H1 (cell line): ENCODE measurements at regions not wholly inside any gene's neighbourhood (a gene's known extent, or its start where the extent isn't known, plus 50 kb on each side); places are given as distances from the start of the nearest gene placed in this dataset.

Experiments
- CTCF ChIA-PET: fragments of 300-600 bp; sonication (Branson Sonifier 250); formaldehyde crosslinking; loops from one replicate; lab custom pipeline; 2021; ENCODE audit not compliant: partially characterized antibody; lab: Charles Lee
- POLR2A ChIA-PET: fragments of 300-600 bp; sonication (Branson Sonifier 250); formaldehyde crosslinking; loops from one replicate; lab custom pipeline; 2021; ENCODE audit warnings: inconsistent platforms; ENCODE audit not compliant: partially characterized antibody; lab: Charles Lee
- DNase-seq, 2 experiments: peaks; one replicate each; pipeline versions ENCODE4 v3.0.0 to v3.0.0-alpha.2; 2010 to 2022; ENCODE audit warnings: low spot score in 2 of 2, low read depth in 1 of 2, mixed read lengths in 1 of 2
- FAIRE-seq: peaks from 2 replicates; lab custom pipeline; 2011; peaks lifted over from hg19 to GRCh38; lab: Jason Lieb, UNC
- H2AFZ ChIP-seq: 2 replicates; pipeline ENCODE4 v1.8.1; 2012; ENCODE audit warnings: low read length, inconsistent platforms
- H2AK5ac ChIP-seq: 2 replicates; pipeline ENCODE4 v1.6.1; 2013; ENCODE audit warnings: low read depth, low read length
- H2BK120ac ChIP-seq: replicated peaks from 2 replicates; pipeline ENCODE3; 2013; ENCODE audit warnings: low read depth, low read length, inconsistent platforms
- H2BK12ac ChIP-seq: 2 replicates; pipeline ENCODE4 v1.6.1; 2013; ENCODE audit warnings: low read depth, low read length
- H2BK15ac ChIP-seq: 2 replicates; pipeline ENCODE4 v1.6.1; 2013; ENCODE audit warnings: low read length
- H2BK20ac ChIP-seq: 2 replicates; pipeline ENCODE4 v1.6.1; 2013; ENCODE audit warnings: low read length
- H2BK5ac ChIP-seq: 2 replicates; pipeline ENCODE4 v1.6.1; 2013; ENCODE audit warnings: low read depth, low read length
- H3K14ac ChIP-seq: 2 replicates; pipeline ENCODE4 v1.6.1; 2013; ENCODE audit warnings: inconsistent platforms; ENCODE audit not compliant: insufficient read length
- H3K18ac ChIP-seq: 2 replicates; pipeline ENCODE4 v1.6.1; 2013; ENCODE audit warnings: low read length; ENCODE audit errors: extremely low read depth
- H3K23ac ChIP-seq: 2 replicates; pipeline ENCODE4 v1.6.1; 2013; ENCODE audit warnings: inconsistent platforms; ENCODE audit not compliant: insufficient read length
- H3K23me2 ChIP-seq: 2 replicates; pipeline ENCODE4 v1.6.1; 2013; ENCODE audit warnings: low read depth, low read length
- H3K27ac ChIP-seq: 2 replicates; pipeline ENCODE4 v1.6.1; 2011; ENCODE audit warnings: low read depth, low read length, inconsistent platforms
- H3K27me3 ChIP-seq, 4 experiments: replicated peaks in 1 of 4; 1 replicate in 1 of 4; 2 replicates in 3 of 4; pipeline versions ENCODE4 v1.6.1 to v1.8.1; 2011 to 2013; ENCODE audit warnings: low read length in 3 of 4, mild to moderate bottlenecking in 3 of 4, inconsistent platforms in 2 of 4, mixed read lengths in 2 of 4, moderate library complexity in 1 of 4; ENCODE audit not compliant: control insufficient read depth in 3 of 4, insufficient read depth in 3 of 4; ENCODE audit errors: extremely low read depth in 1 of 4
- H3K36me3 ChIP-seq, 4 experiments: 2 replicates each; pipeline versions ENCODE4 v1.6.1 to v1.8.1; 2011 to 2013; ENCODE audit warnings: mild to moderate bottlenecking in 4 of 4, low read length in 3 of 4, moderate library complexity in 2 of 4, control low read depth in 1 of 4, inconsistent platforms in 1 of 4; ENCODE audit not compliant: insufficient read depth in 4 of 4, control insufficient read depth in 2 of 4
- H3K4ac ChIP-seq: replicated peaks from 2 replicates; pipeline ENCODE3; 2013; ENCODE audit warnings: low read length, low read depth, mixed read lengths, inconsistent platforms; ENCODE audit not compliant: insufficient read length
- H3K4me1 ChIP-seq, 4 experiments: replicated peaks in 1 of 4; 1 replicate in 1 of 4; 2 replicates in 3 of 4; pipeline versions ENCODE4 v1.6.1 to v1.8.1; 2011 to 2013; ENCODE audit warnings: low read length in 3 of 4, inconsistent platforms in 2 of 4, mixed read lengths in 1 of 4; ENCODE audit not compliant: insufficient read depth in 4 of 4, control insufficient read depth in 3 of 4
- H3K4me2 ChIP-seq, 2 experiments: 2 replicates each; pipeline versions ENCODE4 v1.6.1 to v1.8.1; 2011 to 2013; ENCODE audit warnings: low read depth in 2 of 2, low read length in 2 of 2, control low read depth in 1 of 2, inconsistent platforms in 1 of 2, mild to moderate bottlenecking in 1 of 2; ENCODE audit not compliant: insufficient read depth in 1 of 2
- H3K4me3 ChIP-seq, 4 experiments: fragments of 200-600, 300-600 bp in 1 of 4; sonication (generic), shearing (Covaris generic), sonication (Bioruptor Twin) in 1 of 4; 2 replicates each; pipeline versions ENCODE4 v1.5.1 to v1.8.1; 2011 to 2016; ENCODE audit warnings: low read length in 4 of 4, low read depth in 3 of 4, control low read depth in 2 of 4, inconsistent platforms in 2 of 4, mild to moderate bottlenecking in 2 of 4, mixed read lengths in 1 of 4, moderate library complexity in 1 of 4; ENCODE audit not compliant: insufficient read depth in 2 of 4; ENCODE audit errors: extremely low read depth in 1 of 4
- H3K56ac ChIP-seq: replicated peaks from 2 replicates; pipeline ENCODE3; 2013; ENCODE audit warnings: low read depth, mild to moderate bottlenecking, mixed read lengths, low read length, inconsistent platforms; ENCODE audit not compliant: insufficient read length
- H3K79me1 ChIP-seq: 2 replicates; pipeline ENCODE4 v1.6.1; 2013; ENCODE audit warnings: low read depth, low read length, control low read depth
- H3K79me2 ChIP-seq, 2 experiments: 2 replicates each; pipeline versions ENCODE4 v1.6.1 to v1.8.1; 2012 to 2013; ENCODE audit warnings: low read length in 2 of 2, mild to moderate bottlenecking in 2 of 2, inconsistent platforms in 1 of 2; ENCODE audit not compliant: insufficient read depth in 2 of 2, control insufficient read depth in 1 of 2
- H3K9ac ChIP-seq, 4 experiments: replicated peaks in 1 of 4; 1 replicate in 1 of 4; 2 replicates in 3 of 4; pipeline versions ENCODE4 v1.6.1 to v1.8.1; 2011 to 2013; ENCODE audit warnings: low read depth in 3 of 4, low read length in 3 of 4, control low read depth in 2 of 4, mild to moderate bottlenecking in 2 of 4, moderate library complexity in 2 of 4, inconsistent platforms in 1 of 4; ENCODE audit errors: extremely low read depth in 1 of 4
- H3K9me3 ChIP-seq, 2 experiments: 2 replicates each; pipeline versions ENCODE4 v1.6.1 to v1.8.1; 2012 to 2013; ENCODE audit warnings: mild to moderate bottlenecking in 2 of 2, moderate library complexity in 2 of 2, control low read depth in 1 of 2, inconsistent platforms in 1 of 2, low read depth in 1 of 2, low read length in 1 of 2, mixed read lengths in 1 of 2; ENCODE audit not compliant: insufficient read depth in 2 of 2
- H4K20me1 ChIP-seq, 2 experiments: replicated peaks in 1 of 2; 2 replicates each; pipeline versions ENCODE3 to v1.8.1; 2011 to 2013; ENCODE audit warnings: inconsistent platforms in 2 of 2, low read length in 2 of 2, mild to moderate bottlenecking in 1 of 2; ENCODE audit not compliant: insufficient read depth in 2 of 2, control insufficient read depth in 1 of 2
- H4K5ac ChIP-seq: 2 replicates; pipeline ENCODE4 v1.6.1; 2013; ENCODE audit warnings: low read length, low read depth, mixed read lengths, inconsistent platforms; ENCODE audit not compliant: insufficient read length
- H4K8ac ChIP-seq: 2 replicates; pipeline ENCODE4 v1.8.0; 2013; ENCODE audit warnings: mild to moderate bottlenecking, moderate library complexity, low read length, inconsistent platforms; ENCODE audit not compliant: insufficient read depth; ENCODE audit errors: extremely low read depth
- H4K91ac ChIP-seq: replicated peaks from 2 replicates; pipeline ENCODE3; 2013; ENCODE audit warnings: low read length, mixed read lengths, inconsistent platforms; ENCODE audit not compliant: insufficient read length
- CTCF ChIP-seq, 3 experiments: IDR thresholded peaks; 1 replicate in 2 of 3; 2 replicates in 1 of 3; pipeline versions ENCODE4 v1.5.1 to v1.6.1; 2011; ENCODE audit warnings: low read length in 3 of 3, mild to moderate bottlenecking in 3 of 3, inconsistent platforms in 2 of 3, low read depth in 1 of 3, moderate library complexity in 1 of 3; ENCODE audit not compliant: insufficient read depth in 1 of 3; ENCODE audit errors: control extremely low read depth in 1 of 3
- JUN ChIP-seq: IDR thresholded peaks from 2 replicates; pipeline ENCODE4 v1.6.1; 2011; ENCODE audit warnings: low read depth, mild to moderate bottlenecking, improper control_type of control experiment, low read length
- RAD21 ChIP-seq, 2 experiments: IDR thresholded peaks in 1 of 2; conservative IDR thresholded peaks in 1 of 2; 2 replicates each; pipeline ENCODE4 v1.6.1; 2011; ENCODE audit warnings: low read depth in 2 of 2, low read length in 2 of 2, improper control_type of control experiment in 1 of 2, inconsistent platforms in 1 of 2, mild to moderate bottlenecking in 1 of 2, moderate library complexity in 1 of 2
- SIN3A ChIP-seq, 2 experiments: IDR thresholded peaks in 1 of 2; conservative IDR thresholded peaks in 1 of 2; 2 replicates each; pipeline ENCODE4 v1.6.1; 2011 to 2012; ENCODE audit warnings: low read length in 2 of 2, improper control_type of control experiment in 1 of 2, low read depth in 1 of 2, mild to moderate bottlenecking in 1 of 2
- SRF ChIP-seq: IDR thresholded peaks from 2 replicates; pipeline ENCODE4 v1.6.1; 2011; ENCODE audit warnings: mild to moderate bottlenecking, low read depth, low read length, moderate library complexity
- TEAD4 ChIP-seq: IDR thresholded peaks from 2 replicates; pipeline ENCODE4 v1.6.1; 2012; ENCODE audit warnings: low read depth, low read length, inconsistent platforms, mixed read lengths
- WGBS, 2 experiments: shearing (Covaris generic) in 1 of 2; methylation state at CpG; one replicate each; pipeline versions ENCODE4 v1.1.6 to v1.1.7; 2013 to 2015; ENCODE audit warnings: low lambda C conversion rate in 2 of 2, mixed read lengths in 2 of 2, inconsistent platforms in 1 of 2, low coverage in 1 of 2, missing lambda C conversion rate in 1 of 2; ENCODE audit not compliant: insufficient replicate concordance in 2 of 2, insufficient coverage in 1 of 2, insufficient read length in 1 of 2; ENCODE audit errors: extremely low coverage in 1 of 2, missing lambda C conversion rate in 1 of 2; 5-methylcytosine and 5-hydroxymethylcytosine counted together

DNA sequence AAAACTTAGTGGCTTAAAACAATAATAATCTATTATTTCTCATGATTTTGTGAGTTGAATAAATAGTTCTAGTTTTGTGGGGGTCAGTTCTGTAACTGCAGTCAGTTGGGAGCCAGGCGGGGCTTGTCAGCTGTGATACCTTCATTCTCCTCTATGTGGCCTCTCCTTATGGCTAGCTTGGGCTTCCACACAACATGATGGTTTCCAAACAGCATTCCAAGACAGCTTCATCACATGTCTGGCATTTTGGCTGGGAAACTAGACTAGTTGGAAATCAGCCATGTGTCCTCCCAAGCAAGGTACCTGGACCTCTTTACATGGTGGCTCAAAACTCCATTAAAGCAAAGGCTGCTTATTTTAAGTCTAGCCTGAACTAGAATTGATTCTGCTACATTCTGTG, 61.4 kb upstream of the RANBP3L start:
- no peak overlapping the region for H3K56ac ChIP-seq
- 94% methylated on average over 1 of the region's 1 CpG; no CpG with 5 or more reads in 1 of the 2 experiments for WGBS, 2 experiments
- no peak overlapping the region for H4K5ac ChIP-seq
- no peak for TF ChIP-seq SIN3A (conservative IDR thresholded peaks at IDR 0.05 in 1 of 2, IDR thresholded peaks at IDR 0.05 in 1 of 2; ENCODE audit: low read depth in 1 of 2, low read length in 2 of 2)
- peak; percentile 11 to 48 (median 28); a peak in 3 of 4 replicates for TF ChIP-seq CTCF (IDR thresholded peaks at IDR 0.05; ENCODE audit: control extremely low read depth in 1 of 3, insufficient read depth in 1 of 3, low read depth in 1 of 3, low read length in 3 of 3)
- TF ChIP-seq SRF: no peak
- TF ChIP-seq TEAD4: peak; percentile 51; the same call in 1 of the 2 replicates
- peak; percentile 6 to 36; a peak in 2 of 4 replicates for TF ChIP-seq RAD21 (IDR thresholded peaks at IDR 0.05 in 1 of 2, conservative IDR thresholded peaks at IDR 0.05 in 1 of 2; ENCODE audit: low read depth in 2 of 2, low read length in 2 of 2)
- TF ChIP-seq JUN: no peak
- no peaks in the 10 kb centered on the region for H3K4me1 ChIP-seq
- H3K79me2 ChIP-seq: no peaks in the 10 kb centered on the region
- no peak overlapping the region for H3K4ac ChIP-seq
- H3K4me2 ChIP-seq: no peak overlapping the region
- no peak overlapping the region for H2BK5ac ChIP-seq
- DNase-seq (no peak), FAIRE-seq (no peak)
- H3K79me1 ChIP-seq: no peaks in the 10 kb centered on the region
- H3K4me3 ChIP-seq: no peak overlapping the region
- no peak overlapping the region for H2AK5ac ChIP-seq
- H4K91ac ChIP-seq: no peak overlapping the region
- ChIA-PET POLR2A (interaction anchor here (0.6 kb wide), 1 partner anchor 241 kb away, joined by 3 read pairs; no protein-coding TSS in a partner anchor), CTCF (interaction anchor here (0.7 to 1.4 kb wide), 7 partner anchors 9 to 76 kb away, joined by 3 to 5 read pairs (median 3); partner anchors contain the start of gene RANBP3L)
- H3K27me3 ChIP-seq: no peaks in the 10 kb centered on the region
- no peak overlapping the region; the same call in 1 of the 2 replicates for H2AFZ ChIP-seq
- no peak overlapping the region for H3K14ac ChIP-seq
- no peak overlapping the region for H4K8ac ChIP-seq
- H3K18ac ChIP-seq: no peak overlapping the region
- H3K23me2 ChIP-seq: no peaks in the 10 kb centered on the region
- H2BK15ac ChIP-seq: no peak overlapping the region
- no peak overlapping the region for H3K23ac ChIP-seq
- no peaks in the 10 kb centered on the region for H4K20me1 ChIP-seq
- H2BK120ac ChIP-seq: no peak overlapping the region
- H3K9me3 ChIP-seq: no peaks in the 10 kb centered on the region
- H3K36me3 ChIP-seq: no peaks in the 10 kb centered on the region
- no peak overlapping the region for H2BK12ac ChIP-seq
- H2BK20ac ChIP-seq: no peak overlapping the region
- no peak overlapping the region for H3K27ac ChIP-seq
- no peak overlapping the region for H3K9ac ChIP-seq
